Fibroblast of gingiva (primary cell): ENCODE measurements at regions not wholly inside any gene's neighbourhood (a gene's known extent, or its start where the extent isn't known, plus 50 kb on each side); places are given as distances from the start of the nearest gene placed in this dataset.
"Not testable (repeated sequence)": the region's sequence is repeated elsewhere in the genome, so short reads cannot be mapped to it uniquely, and the experiment has no call there.

Source experiments
- DNase-seq: peaks from one replicate; pipeline ENCODE4 v3.0.0-alpha.2; 2011; ENCODE audit warnings: low read depth

- no peak for DNase-seq
These were observed 106.0 kb downstream of the ENC1 start for GRCh38 chr5:74534397-74535129.

GRCh38 chr5:74530326-74531050 is 110.0 kb downstream of the ENC1 start:
- peak; percentile 33 for DNase-seq

GRCh38 chr5:74529101-74529500 is 111.4 kb downstream of the ENC1 start:
- DNase-seq, result no peak

- DNase-seq, result no peak
These were observed 114.4 kb downstream of the ENC1 start for GRCh38 chr5:74526111-74526510.

- DNase-seq, result not testable (repeated sequence)
These were observed 115.8 kb downstream of the ENC1 start for GRCh38 chr5:74524767-74525166.

- DNase-seq, result not testable (repeated sequence)
These were observed 116.8 kb downstream of the ENC1 start for GRCh38 chr5:74523698-74524097.

- not testable (repeated sequence) for DNase-seq
These were observed 117.7 kb downstream of the ENC1 start for GRCh38 chr5:74522838-74523237.

- no peak for DNase-seq
These were observed 119.1 kb downstream of the ENC1 start for GRCh38 chr5:74521401-74521800.

GRCh38 chr5:74519679-74520078 is 120.8 kb downstream of the ENC1 start:
- DNase-seq, result no peak

GRCh38 chr5:74519161-74519571 is 121.4 kb downstream of the ENC1 start:
- no peak for DNase-seq

GRCh38 chr5:74517700-74518099 is 122.8 kb downstream of the ENC1 start:
- peak; percentile 73 for DNase-seq

GRCh38 chr5:74516211-74516636 is 124.3 kb downstream of the ENC1 start:
- no peak for DNase-seq

- DNase-seq, result no peak
These were observed 125.5 kb downstream of the ENC1 start for GRCh38 chr5:74514888-74515551.

GRCh38 chr5:74511770-74512169 is 128.8 kb downstream of the ENC1 start:
- not testable (repeated sequence) for DNase-seq

- peak; percentile 68 for DNase-seq
These were observed 130.0 kb downstream of the ENC1 start for GRCh38 chr5:74510476-74511075.

- no peak for DNase-seq
These were observed 133.0 kb downstream of the ENC1 start for GRCh38 chr5:74507370-74508005.

GRCh38 chr5:74506119-74506518 is 134.4 kb downstream of the ENC1 start:
- no peak for DNase-seq

- DNase-seq, result no peak
These were observed 136.1 kb downstream of the ENC1 start for GRCh38 chr5:74504463-74504862.

- DNase-seq, result no peak
These were observed 138.0 kb downstream of the ENC1 start for GRCh38 chr5:74502479-74502950.

GRCh38 chr5:74501674-74502478 is 138.7 kb downstream of the ENC1 start:
- DNase-seq, result no peak
